EH (cell line): ENCODE measurements at regions not wholly inside any gene's neighbourhood (a gene's known extent, or its start where the extent isn't known, plus 50 kb on each side); places are given as distances from the start of the nearest gene placed in this dataset.

Source experiments
- DNase-seq: peaks from one replicate; pipeline ENCODE4 v3.0.0-alpha.2; 2015; ENCODE audit warnings: low read depth

- DNase-seq: peak; percentile 69
These were observed 62.3 kb downstream of the UCHL1 start for GRCh38 chr4:41318839-41319530.

- DNase-seq: peak; percentile 72
These were observed 62.8 kb downstream of the UCHL1 start for GRCh38 chr4:41319553-41319952.

- DNase-seq: no peak
These were observed 63.5 kb downstream of the UCHL1 start for GRCh38 chr4:41320278-41320677.

GRCh38 chr4:41320786-41321185, 64.1 kb downstream of the UCHL1 start:
- no peak for DNase-seq

- DNase-seq: no peak
These were observed 64.7 kb downstream of the UCHL1 start for GRCh38 chr4:41321216-41321945.

- no peak for DNase-seq
These were observed 65.9 kb downstream of the UCHL1 start for GRCh38 chr4:41322617-41323016.

- peak; percentile 45 for DNase-seq
These were observed 66.5 kb downstream of the UCHL1 start for GRCh38 chr4:41323179-41323578.

GRCh38 chr4:41323706-41324105, 67.0 kb downstream of the UCHL1 start:
- DNase-seq: peak; percentile 61

- no peak for DNase-seq
These were observed 68.1 kb downstream of the UCHL1 start for GRCh38 chr4:41324861-41325260.

GRCh38 chr4:41325901-41326300, 69.2 kb downstream of the UCHL1 start:
- DNase-seq: no peak

GRCh38 chr4:41326776-41327175, 70.0 kb downstream of the UCHL1 start:
- DNase-seq: no peak

- DNase-seq: no peak
These were observed 71.0 kb downstream of the UCHL1 start for GRCh38 chr4:41327770-41328169.

GRCh38 chr4:41329361-41329760, 72.6 kb downstream of the UCHL1 start:
- DNase-seq: no peak

GRCh38 chr4:41331224-41331623, 74.5 kb downstream of the UCHL1 start:
- DNase-seq: peak; percentile 39

- peak; percentile 44 for DNase-seq
These were observed 75.9 kb downstream of the UCHL1 start for GRCh38 chr4:41332510-41333054.

- no peak for DNase-seq
These were observed 77.5 kb downstream of the UCHL1 start for GRCh38 chr4:41334182-41334581.

GRCh38 chr4:41339812-41340809, 83.4 kb downstream of the UCHL1 start:
- peak; percentile 95 for DNase-seq

GRCh38 chr4:41346306-41347061, 89.8 kb downstream of the UCHL1 start:
- peak; percentile 94 for DNase-seq

GRCh38 chr4:41349021-41349420, 92.3 kb downstream of the UCHL1 start:
- DNase-seq: peak; percentile 76

GRCh38 chr4:41358647-41359421, 102.1 kb downstream of the UCHL1 start:
- peak; percentile 69 for DNase-seq

- no peak for DNase-seq
These were observed 102.7 kb downstream of the UCHL1 start for GRCh38 chr4:41359422-41359775.
